HEK293 (cell line): ENCODE measurements at regions not wholly inside any gene's neighbourhood (a gene's known extent, or its start where the extent isn't known, plus 50 kb on each side); places are given as distances from the start of the nearest gene placed in this dataset.

Experiments
- CTCF ChIA-PET: fragments of 350-600 bp; formaldehyde crosslinking; extraction: SDS; loops from one replicate; lab custom pipeline; 2021; ENCODE audit warnings: antibody characterized with exemption; lab: Yijun Ruan, JAX
- POLR2A ChIA-PET: fragments of 300-600 bp; formaldehyde crosslinking; extraction: SDS; loops from one replicate; lab custom pipeline; 2020; ENCODE audit warnings: antibody characterized with exemption, inconsistent platforms; lab: Yijun Ruan, JAX
- H3K27ac ChIP-seq: fragments of 200-500 bp; sonication (Bioruptor generic); 2 replicates; pipeline ENCODE4 v1.5.1; 2014; ENCODE audit warnings: low read depth, low read length, control low read depth, inconsistent platforms; ENCODE audit errors: extremely low read depth
- H3K36me3 ChIP-seq, 2 experiments: fragments of 200-500 bp in 1 of 2; sonication (Bioruptor generic) in 1 of 2; 1 replicate in 1 of 2; 2 replicates in 1 of 2; pipeline ENCODE4 v1.5.1; 2014 to 2017; ENCODE audit warnings: inconsistent platforms in 2 of 2, low read length in 2 of 2; ENCODE audit not compliant: control insufficient read depth in 2 of 2, insufficient read depth in 1 of 2
- H3K4me1 ChIP-seq: fragments of 200-500 bp; sonication (Bioruptor generic); 2 replicates; pipeline ENCODE4 v1.5.1; 2014; ENCODE audit warnings: mild to moderate bottlenecking, low read length, inconsistent platforms; ENCODE audit not compliant: control insufficient read depth, insufficient read depth
- H3K4me3 ChIP-seq: 2 replicates; pipeline ENCODE4 v1.5.1; 2011; ENCODE audit warnings: low read depth, mild to moderate bottlenecking, control low read depth, low read length, moderate library complexity
- H3K9me3 ChIP-seq: fragments of 200-500 bp; sonication (Bioruptor generic); 2 replicates; pipeline ENCODE4 v1.5.1; 2014; ENCODE audit warnings: low read depth, low read length, inconsistent platforms; ENCODE audit not compliant: control insufficient read depth, insufficient read depth
- GFI1B ChIP-seq: fragments of 450-650 bp; formaldehyde crosslinking; IDR thresholded peaks from 2 replicates; pipeline ENCODE4 v1.5.1; 2016; ENCODE audit warnings: missing biosample characterization, missing genetic modification characterization
- KLF9 ChIP-seq: fragments of 450-650 bp; formaldehyde crosslinking; IDR thresholded peaks from 2 replicates; pipeline ENCODE4 v1.5.1; 2016; ENCODE audit warnings: missing biosample characterization, missing genetic modification characterization, low read depth
- PRDM1 ChIP-seq: fragments of 450-650 bp; formaldehyde crosslinking; IDR thresholded peaks from 2 replicates; pipeline ENCODE4; 2016; ENCODE audit warnings: missing biosample characterization, missing genetic modification characterization
- PRDM10 ChIP-seq: fragments of 450-650 bp; formaldehyde crosslinking; IDR thresholded peaks from 2 replicates; pipeline ENCODE4 v1.5.1; 2016; ENCODE audit warnings: missing biosample characterization, missing genetic modification characterization
- REPIN1 ChIP-seq: fragments of 450-650 bp; formaldehyde crosslinking; IDR thresholded peaks from 2 replicates; pipeline ENCODE4 v1.5.1; 2017; ENCODE audit warnings: missing biosample characterization, missing genetic modification characterization, low read depth
- SP7 ChIP-seq: fragments of 450-650 bp; formaldehyde crosslinking; IDR thresholded peaks from 2 replicates; pipeline ENCODE4 v1.5.1; 2016; ENCODE audit warnings: missing biosample characterization, missing genetic modification characterization
- TRIM28 ChIP-seq: IDR thresholded peaks from 2 replicates; pipeline ENCODE4 v1.6.1; 2011; ENCODE audit warnings: low read length, control low read depth, borderline replicate concordance
- TSHZ1 ChIP-seq: fragments of 450-650 bp; formaldehyde crosslinking; IDR thresholded peaks from 2 replicates; pipeline ENCODE4 v1.5.1; 2016; ENCODE audit warnings: missing biosample characterization, missing genetic modification characterization, borderline replicate concordance
- WT1 ChIP-seq: fragments of 450-650 bp; formaldehyde crosslinking; IDR thresholded peaks from 2 replicates; pipeline ENCODE4 v1.5.1; 2016; ENCODE audit warnings: missing biosample characterization, missing genetic modification characterization
- ZBTB17 ChIP-seq: fragments of 450-650 bp; formaldehyde crosslinking; IDR thresholded peaks from 2 replicates; pipeline ENCODE4 v1.5.1; 2016; ENCODE audit warnings: missing biosample characterization, missing genetic modification characterization
- ZEB2 ChIP-seq: fragments of 450-650 bp; formaldehyde crosslinking; IDR thresholded peaks from 2 replicates; pipeline ENCODE4 v1.5.1; 2016; ENCODE audit warnings: missing biosample characterization, missing genetic modification characterization
- ZNF10 ChIP-seq: fragments of 450-650 bp; formaldehyde crosslinking; IDR thresholded peaks from 2 replicates; pipeline ENCODE4 v1.5.1; 2017; ENCODE audit warnings: missing biosample characterization, missing genetic modification characterization
- ZNF2 ChIP-seq: fragments of 450-650 bp; formaldehyde crosslinking; IDR thresholded peaks from 2 replicates; pipeline ENCODE4 v1.5.1; 2016; ENCODE audit warnings: missing biosample characterization, missing genetic modification characterization
- ZNF223 ChIP-seq: fragments of 450-650 bp; formaldehyde crosslinking; IDR thresholded peaks from 2 replicates; pipeline ENCODE4 v1.5.1; 2016; ENCODE audit warnings: missing biosample characterization, missing genetic modification characterization
- ZNF239 ChIP-seq: fragments of 450-650 bp; formaldehyde crosslinking; IDR thresholded peaks from 2 replicates; pipeline ENCODE4 v1.5.1; 2016; ENCODE audit warnings: missing biosample characterization, missing genetic modification characterization
- ZNF558 ChIP-seq: fragments of 450-650 bp; formaldehyde crosslinking; IDR thresholded peaks from 2 replicates; pipeline ENCODE4 v1.5.1; 2016; ENCODE audit warnings: missing biosample characterization, missing genetic modification characterization
- ZNF600 ChIP-seq: fragments of 450-650 bp; formaldehyde crosslinking; IDR thresholded peaks from 2 replicates; pipeline ENCODE4 v1.5.1; 2016; ENCODE audit warnings: missing biosample characterization, missing genetic modification characterization
- ZNF692 ChIP-seq: fragments of 450-650 bp; formaldehyde crosslinking; IDR thresholded peaks from 2 replicates; pipeline ENCODE4 v1.5.1; 2016; ENCODE audit warnings: missing biosample characterization, missing genetic modification characterization
- ZSCAN23 ChIP-seq: fragments of 450-650 bp; formaldehyde crosslinking; IDR thresholded peaks from 2 replicates; pipeline ENCODE4 v1.5.1; 2016; ENCODE audit warnings: missing biosample characterization, missing genetic modification characterization

GRCh38 chr6:21914121-21914973, 320.8 kb downstream of the SOX4 start (continued):
- TF ChIP-seq PRDM10 (tag by site-specific recombination): peak; percentile 75
- no peak for TF ChIP-seq ZNF558
- 0 out of 2 replicates have a peak, but pooled peaks have one; percentile 41 for TF ChIP-seq ZBTB17 (tag by site-specific recombination)
- TF ChIP-seq ZSCAN23 (tag by site-specific recombination): no peak
- no peak for TF ChIP-seq ZNF2 (tag by site-specific recombination)

GRCh38 chr6:21915707-21916260, 322.2 kb downstream of the SOX4 start:
- ChIA-PET CTCF (interaction anchor here (0.6 to 0.8 kb wide), 3 partner anchors 31 to 1789 kb away, joined by 3 to 4 read pairs (median 4); no protein-coding TSS in a partner anchor), POLR2A (interaction anchor here (0.6 to 2.5 kb wide), 8 partner anchors 9 to 322 kb away, joined by 3 to 28 read pairs (median 6); partner anchors contain the start of gene SOX4)
- peaks cover 7% of the 10 kb centered on the region; the same call in 1 of the 2 replicates for H3K4me1 ChIP-seq
- H3K9me3 ChIP-seq: no peaks in the 10 kb centered on the region
- no peak overlapping the region for H3K27ac ChIP-seq
- H3K4me3 ChIP-seq: no peak overlapping the region; the same call in 1 of the 2 replicates
- no peaks in the 10 kb centered on the region for H3K36me3 ChIP-seq
- 0 out of 2 replicates have a peak, but pooled peaks have one; percentile 30 for TF ChIP-seq TRIM28
- TF ChIP-seq ZNF2 (tag by site-specific recombination): peak; percentile 22; the same call in 1 of the 2 replicates
- TF ChIP-seq ZNF223 (tag by site-specific recombination): no peak
- peak; percentile 48; the same call in 1 of the 2 replicates for TF ChIP-seq ZBTB17 (tag by site-specific recombination)
- TF ChIP-seq SP7: peak; percentile 97
- peak; percentile 29; the same call in 1 of the 2 replicates for TF ChIP-seq ZEB2 (tag by site-specific recombination)
- peak; percentile 41; the same call in 1 of the 2 replicates for TF ChIP-seq ZNF692 (tag by site-specific recombination)
- TF ChIP-seq TSHZ1 (tag by site-specific recombination): 0 out of 2 replicates have a peak, but pooled peaks have one; percentile 41
- no peak for TF ChIP-seq ZNF10 (tag by site-specific recombination)
- no peak for TF ChIP-seq ZNF239 (tag by site-specific recombination)
- peak; percentile 67; the same call in 1 of the 2 replicates for TF ChIP-seq PRDM1
- TF ChIP-seq WT1 (tag by site-specific recombination): peak; percentile 82
- peak; percentile 89 for TF ChIP-seq PRDM10 (tag by site-specific recombination)
- peak; percentile 69 for TF ChIP-seq ZNF600 (tag by site-specific recombination)
- TF ChIP-seq KLF9: peak; percentile 27; the same call in 1 of the 2 replicates
- peak; percentile 57; the same call in 1 of the 2 replicates for TF ChIP-seq GFI1B (tag by site-specific recombination)
- no peak for TF ChIP-seq REPIN1
